HG02943 (cell line): ENCODE measurements at regions not wholly inside any gene's neighbourhood (a gene's known extent, or its start where the extent isn't known, plus 50 kb on each side); places are given as distances from the start of the nearest gene placed in this dataset.

Source experiments
- ATAC-seq: cut with Tn5 transposase; IDR thresholded peaks from one replicate; pipeline ENCODE4 v1.9.1; 2021; ENCODE audit warnings: mild to moderate bottlenecking, low read depth, moderate library complexity; ENCODE audit not compliant: unreplicated experiment

DNA sequence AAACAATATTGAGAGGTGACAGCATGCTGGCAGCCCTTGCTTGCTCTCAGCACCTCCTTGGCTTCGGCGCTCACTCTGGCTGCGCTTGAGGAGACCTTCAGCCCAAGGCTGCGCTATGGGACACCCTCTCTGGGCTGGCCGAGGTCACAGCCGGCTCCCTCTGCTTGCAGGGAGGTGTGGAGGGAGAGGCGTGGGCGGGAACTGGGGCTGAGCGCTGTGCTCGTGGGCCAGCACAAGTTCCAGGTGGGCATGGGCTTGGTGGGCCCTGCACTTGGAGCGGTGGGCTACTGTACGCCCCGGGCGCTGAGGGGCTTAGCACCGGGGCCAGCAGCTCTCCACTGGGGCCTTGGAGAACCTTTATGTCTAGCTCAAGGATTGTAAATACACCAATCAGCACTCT lies 1613.8 kb upstream of the IGFBP7 start:
- no peak for ATAC-seq

DNA sequence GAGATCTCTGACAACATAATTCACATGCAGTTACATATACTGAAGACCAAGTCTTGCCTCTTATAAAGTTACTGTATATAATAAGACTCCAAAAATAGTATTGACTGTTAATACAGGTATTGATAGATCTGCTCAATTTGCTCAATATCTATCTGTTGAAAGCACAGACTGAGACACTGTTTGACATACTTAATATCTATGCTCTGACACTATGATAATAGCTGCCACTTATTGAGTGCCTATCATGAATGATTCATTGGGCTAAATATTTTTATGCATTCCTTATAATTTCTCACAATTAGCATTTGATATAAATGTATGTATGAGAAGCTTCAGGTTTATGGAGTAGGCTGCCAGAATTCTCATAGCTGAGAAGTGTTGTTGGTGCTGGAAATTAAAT lies 1600.9 kb upstream of the IGFBP7 start:
- ATAC-seq: no peak

DNA sequence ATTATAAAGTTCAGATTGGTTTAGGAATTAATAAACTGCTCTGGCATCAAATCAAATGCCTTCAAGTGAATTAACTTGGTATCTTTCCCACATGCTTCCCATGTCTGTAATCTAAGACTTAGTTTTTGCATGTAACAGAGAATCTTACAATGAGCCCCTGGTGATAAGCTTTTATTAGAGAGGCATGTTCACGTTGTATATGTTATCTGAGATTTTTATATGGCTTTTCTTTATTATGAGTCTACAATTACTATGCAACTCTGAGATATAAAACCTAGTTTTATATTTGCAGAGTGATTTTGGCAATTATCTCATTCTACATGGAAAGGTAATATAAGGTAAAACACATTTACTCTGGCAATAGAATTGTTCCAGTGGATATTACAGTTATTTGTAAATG lies 1578.4 kb upstream of the IGFBP7 start:
- no peak for ATAC-seq

DNA sequence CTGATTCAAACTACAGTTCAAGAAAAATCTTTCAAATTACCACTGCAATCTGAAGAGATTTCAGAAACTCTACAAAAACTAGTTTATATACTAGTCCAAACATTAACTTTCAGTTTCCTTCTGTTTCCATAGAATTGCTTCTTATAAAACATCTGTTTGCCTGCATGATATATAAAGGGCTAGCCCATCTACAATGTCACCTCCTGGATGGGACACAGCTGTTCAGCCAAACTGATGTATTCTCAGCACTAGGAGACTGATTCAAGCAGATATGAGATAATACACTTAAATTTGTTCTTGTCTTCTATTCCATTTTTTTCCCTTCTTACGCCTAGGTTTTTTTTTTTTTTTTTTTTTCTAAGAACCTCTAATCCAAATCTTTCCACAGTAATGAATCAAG lies 1569.7 kb upstream of the IGFBP7 start:
- no peak for ATAC-seq

DNA sequence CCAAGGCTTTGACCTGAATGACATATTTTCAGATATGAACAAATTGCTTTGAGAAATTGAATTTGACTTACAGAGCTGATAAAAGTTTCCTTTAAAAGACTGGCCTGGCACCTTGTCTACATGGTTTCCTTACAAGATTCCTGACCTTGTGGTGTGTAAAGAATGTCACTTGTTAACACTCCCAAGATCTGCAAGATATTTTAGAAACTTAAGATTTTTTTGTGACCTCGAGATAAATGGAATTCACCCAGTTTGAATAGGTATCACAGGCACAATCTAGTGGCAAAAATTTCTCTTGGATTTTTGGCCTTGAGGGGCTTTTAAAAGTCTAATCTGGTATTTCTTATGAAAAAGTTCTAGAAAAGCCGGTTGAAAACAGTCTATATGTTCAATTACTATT lies 1568.9 kb upstream of the IGFBP7 start:
- ATAC-seq: no peak

DNA sequence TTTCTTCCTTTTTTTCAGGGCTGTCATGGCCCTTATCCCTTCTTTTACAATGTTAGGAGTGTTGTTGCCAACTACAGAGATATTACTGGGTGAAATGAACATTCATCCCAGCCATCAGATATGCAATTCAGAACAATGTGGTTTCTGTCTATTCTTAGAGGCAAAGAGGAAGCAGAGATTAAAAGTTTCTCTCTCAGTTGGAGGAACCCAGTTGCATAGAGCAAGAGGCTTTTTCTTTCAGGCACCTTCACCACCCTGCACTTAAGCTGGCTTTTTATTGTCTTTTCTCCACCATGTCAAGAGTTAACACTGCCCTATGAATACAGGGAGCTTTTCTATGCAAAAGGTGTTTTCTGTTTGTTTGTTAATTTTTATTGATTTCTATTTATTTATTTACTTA lies 1559.6 kb upstream of the IGFBP7 start:
- ATAC-seq: no peak

DNA sequence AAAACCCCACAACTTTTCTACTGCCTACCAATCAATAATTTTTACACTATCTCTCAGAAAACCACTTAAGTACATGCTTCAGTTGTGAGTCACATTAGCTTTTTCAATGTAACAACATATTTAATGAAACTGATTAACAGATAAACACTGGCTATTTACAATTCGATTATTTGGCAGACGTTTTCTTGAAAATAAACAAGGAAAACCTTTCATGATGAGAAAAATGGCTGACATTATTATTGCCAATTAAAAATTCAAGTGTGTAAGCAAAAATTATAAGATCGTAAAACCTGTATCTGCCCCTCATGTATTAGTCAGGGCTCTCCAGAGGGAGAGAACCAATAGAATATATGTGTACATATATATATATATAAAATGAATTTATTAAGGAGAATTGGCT lies 1555.5 kb upstream of the IGFBP7 start:
- no peak for ATAC-seq

DNA sequence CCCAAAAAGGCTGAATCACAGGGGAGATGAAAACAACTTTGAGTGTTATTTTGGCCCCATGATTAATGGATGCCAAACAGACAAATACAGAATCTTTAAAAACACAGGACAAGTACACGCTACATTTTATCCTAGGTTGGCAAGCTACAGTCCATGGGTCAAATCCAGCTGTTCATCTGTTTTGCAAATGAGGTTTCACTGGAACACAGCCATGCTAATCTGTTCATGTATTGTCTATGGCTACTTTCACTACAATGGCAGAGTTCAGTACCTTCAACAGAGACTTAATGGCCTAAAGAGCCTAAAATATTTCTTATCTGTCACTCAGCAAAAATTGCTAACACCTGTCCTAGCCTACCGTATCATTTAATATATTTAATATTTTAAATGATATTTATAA lies 1548.5 kb upstream of the IGFBP7 start:
- no peak for ATAC-seq

DNA sequence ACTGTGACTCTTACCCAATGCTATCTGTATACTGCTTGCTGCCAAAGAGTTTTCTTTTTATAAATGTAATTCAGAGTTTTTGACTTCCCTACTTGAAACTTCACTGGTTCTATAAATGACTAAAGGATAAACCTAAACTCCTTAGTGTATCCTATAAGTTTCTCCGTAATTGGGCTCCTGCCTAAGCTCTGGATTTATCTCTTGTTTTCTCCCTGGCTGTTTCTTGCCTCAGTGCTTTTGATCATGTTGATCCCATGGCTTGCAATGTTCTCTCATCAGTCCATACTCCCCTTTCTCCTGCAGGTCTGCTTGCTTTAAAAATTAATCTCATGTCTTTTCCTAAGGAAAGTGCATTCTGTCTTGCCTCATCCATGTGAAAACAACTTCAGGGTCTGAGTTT lies 1543.1 kb upstream of the IGFBP7 start:
- ATAC-seq: no peak

DNA sequence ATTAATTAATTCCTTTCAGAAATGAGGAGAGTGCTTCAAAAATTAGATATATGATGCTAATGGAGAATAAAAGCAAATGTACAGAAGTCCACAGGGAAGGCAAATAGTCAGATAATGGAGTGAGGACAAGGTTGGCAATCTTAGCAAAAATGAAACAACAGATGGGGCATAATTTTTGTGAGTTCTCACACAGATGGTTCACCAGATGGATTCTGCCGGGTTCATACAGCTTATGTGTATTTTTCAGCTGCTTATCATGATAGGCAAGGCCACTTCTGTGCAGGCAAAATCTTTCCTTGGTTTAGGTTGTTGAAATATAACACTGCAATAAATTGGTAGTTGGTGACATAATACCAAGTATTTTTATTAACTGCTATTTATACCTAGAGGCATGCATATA lies 1539.0 kb upstream of the IGFBP7 start:
- no peak for ATAC-seq

DNA sequence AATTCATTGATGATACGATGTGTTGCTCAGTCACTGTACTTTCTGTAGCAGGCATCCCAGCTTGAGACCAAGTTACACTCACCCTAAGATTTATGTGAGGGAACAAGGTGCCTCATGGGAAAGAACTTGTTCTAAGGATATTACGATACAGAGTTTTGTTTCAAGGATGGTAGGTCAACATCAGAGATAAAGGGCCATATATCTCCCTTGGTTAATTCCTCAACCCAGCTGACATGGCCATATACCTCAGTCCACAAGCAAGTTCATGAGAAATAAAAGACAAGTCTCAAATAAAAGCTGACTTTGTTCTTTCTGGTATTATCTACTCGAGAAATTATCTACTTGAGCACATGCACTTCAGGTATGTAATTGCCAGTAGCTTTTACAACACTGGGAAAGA lies 1535.9 kb upstream of the IGFBP7 start:
- ATAC-seq: no peak

DNA sequence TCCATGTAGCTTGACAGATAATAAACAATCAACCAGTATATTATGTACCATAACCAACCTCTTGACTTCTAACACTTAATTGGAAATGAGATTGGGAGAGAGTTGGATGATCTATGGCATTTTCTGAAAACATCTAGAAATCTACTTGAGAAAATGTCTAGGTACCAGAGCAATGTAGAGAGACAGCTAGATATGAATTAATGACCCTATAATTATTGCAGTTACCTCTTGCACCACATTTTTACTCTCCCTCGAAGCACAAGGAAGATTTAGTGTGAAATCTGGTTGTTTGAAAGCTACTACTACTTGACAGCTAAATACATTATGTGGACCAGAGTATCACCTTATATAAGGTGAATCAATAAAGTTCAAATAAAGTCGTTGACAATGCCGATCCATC lies 1534.4 kb upstream of the IGFBP7 start:
- no peak for ATAC-seq

DNA sequence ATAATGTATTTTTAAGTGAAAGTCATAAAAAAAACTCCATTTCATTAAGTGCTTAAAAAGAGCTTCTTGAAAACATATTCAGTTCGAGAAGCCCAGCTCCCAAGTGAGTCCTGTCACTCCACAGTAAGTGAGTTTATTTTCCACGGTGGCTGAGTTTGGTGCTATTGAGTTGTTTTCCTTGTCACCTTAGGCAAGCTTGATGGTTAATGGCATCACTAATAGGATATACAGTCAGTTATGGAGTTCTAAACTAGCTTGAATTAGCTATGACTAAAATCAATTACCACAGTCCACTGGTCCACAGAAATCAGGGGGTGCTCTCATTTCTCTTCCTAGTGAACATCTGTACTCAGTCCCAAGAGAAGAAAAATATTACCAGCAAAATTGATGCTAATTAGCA lies 1526.2 kb upstream of the IGFBP7 start:
- ATAC-seq: no peak

DNA sequence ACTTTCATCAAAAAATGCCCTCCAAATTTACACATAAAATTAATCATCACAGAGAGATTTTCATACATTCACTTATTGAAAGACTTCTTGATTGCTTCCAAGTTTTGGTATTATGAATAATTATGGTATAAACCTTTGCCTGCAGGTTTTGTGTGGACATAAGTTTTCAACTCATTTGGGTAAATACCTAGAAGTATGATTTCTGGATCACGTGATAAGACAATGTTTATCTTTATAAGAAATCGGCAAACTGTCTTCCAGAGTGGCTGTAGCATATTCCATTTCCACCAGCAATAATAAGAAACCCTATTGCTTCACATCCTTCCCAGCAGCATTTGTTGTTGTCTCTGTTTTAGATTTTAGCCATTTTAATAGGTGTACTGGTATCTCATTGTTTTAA lies 1507.0 kb upstream of the IGFBP7 start:
- no peak for ATAC-seq

DNA sequence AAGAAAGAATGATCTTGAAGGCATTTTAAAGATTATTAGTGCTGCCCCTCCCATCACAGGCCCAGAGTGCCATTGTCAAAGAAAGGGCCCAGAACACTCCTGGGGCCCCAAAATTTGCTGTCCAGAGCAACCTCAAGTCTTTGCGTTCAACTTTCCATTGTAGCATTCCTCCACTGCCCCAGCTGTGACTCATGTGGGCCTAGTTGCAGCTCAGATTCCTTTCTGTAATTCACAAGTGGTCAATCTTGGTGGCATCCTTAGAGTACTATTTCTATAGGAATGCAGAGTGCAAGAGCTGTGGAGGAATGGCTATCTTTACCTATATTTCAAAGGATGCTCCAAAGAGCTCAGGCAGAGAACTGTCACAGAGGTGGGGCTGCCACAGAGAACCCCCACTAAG lies 1500.8 kb upstream of the IGFBP7 start:
- ATAC-seq: no peak

DNA sequence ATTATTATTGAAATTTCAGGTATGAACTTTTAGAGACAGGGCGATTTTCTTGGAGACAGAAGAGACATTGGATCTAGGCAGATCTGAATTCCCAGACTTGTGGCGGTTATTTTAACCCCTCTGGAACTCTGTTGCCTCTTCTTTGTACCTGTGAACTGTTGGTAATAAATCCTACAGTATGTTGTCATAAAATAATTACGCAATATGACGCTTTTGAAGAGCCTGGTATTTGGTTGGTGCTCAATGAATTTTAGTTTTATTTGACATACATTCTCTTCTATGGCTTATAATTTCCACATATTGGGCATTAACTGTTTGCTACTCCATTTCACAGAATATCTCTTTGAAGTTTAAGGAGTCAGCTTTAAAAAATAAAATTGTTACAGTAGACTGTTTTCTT lies 1496.1 kb upstream of the IGFBP7 start:
- ATAC-seq: no peak

DNA sequence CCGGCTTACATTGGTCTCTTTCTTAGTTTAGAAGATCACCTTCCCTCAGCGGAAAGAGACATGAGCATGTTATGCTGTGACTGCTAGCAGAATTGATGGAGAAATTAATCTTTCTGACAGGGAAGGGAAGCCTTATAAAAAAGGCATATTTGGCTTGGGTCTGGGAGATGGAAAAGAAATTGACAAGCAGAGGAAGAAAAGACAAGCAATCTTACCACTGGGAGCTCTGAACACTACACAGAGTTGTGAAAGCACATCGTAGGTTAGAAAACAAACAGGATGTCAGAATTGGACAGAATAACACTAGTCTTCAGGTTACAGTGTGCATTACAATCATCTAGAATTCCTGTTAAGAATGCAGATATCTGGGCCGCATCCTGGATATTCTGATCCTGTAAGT lies 1493.8 kb upstream of the IGFBP7 start:
- no peak for ATAC-seq

DNA sequence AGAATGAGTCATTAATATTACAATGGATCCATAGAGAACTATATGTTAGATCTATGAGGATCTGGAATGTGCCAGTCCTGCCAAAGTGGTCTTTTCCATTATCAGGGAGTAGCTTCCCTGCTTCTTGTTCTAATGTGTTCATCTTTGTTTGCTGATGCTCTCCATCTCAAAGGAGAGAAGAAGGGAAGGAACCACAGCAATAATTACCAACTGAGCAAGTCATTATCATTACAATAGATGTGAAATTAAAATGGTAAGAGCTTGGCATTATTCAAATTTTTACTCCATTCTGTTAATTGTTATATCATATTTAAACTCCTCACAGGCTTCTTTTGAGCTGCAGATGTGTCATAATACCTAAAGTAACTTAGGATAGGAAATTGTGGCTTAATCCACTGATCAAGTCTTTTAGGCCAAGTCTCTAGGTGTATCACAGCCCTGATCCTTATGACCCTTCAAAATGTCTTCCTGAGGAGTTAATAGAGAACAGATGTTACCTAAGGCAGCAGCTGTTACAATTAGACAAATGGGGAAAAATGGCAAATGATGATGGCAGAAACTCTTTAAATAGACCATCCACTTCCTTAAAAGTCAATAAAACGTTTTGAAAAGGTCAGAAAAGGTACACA lies 1492.7 kb upstream of the IGFBP7 start:
- no peak for ATAC-seq

DNA sequence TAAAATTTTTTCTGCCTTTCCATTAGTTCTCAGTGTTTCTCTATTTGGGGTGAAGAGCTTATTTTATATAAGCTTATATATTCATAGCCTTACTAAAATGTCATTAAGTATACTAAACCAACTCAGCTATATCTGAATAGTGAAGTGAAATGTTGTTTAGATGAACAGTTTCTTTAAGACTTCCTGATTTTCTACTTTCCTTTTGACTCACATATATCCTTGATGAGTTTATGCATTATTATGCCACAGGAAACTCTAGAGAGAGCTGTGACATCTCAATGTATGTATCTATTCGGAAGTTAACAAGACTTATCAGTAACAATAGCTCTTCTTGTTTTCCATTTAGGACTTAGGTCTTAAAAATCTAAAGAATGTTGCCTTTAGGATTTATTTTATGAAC lies 1491.8 kb upstream of the IGFBP7 start:
- ATAC-seq: no peak

DNA sequence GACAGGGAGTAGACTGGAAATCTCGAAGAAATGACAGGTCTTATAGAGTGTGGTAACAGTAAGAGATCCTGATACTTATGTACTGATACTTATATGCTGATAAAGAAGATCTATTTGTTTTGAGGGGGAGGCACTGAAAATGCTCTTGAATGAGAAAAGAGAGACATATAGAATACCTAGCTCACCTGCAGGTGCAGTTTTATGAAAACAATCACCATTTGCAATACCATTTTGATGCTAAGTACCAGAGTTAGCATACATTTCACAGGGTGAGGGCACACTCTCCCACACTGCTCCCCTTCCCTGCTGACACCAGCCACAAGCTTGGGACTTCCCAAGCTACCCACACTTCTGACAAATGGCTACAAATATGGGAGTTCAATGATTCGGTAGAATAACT lies 1490.1 kb upstream of the IGFBP7 start:
- ATAC-seq: no peak

DNA sequence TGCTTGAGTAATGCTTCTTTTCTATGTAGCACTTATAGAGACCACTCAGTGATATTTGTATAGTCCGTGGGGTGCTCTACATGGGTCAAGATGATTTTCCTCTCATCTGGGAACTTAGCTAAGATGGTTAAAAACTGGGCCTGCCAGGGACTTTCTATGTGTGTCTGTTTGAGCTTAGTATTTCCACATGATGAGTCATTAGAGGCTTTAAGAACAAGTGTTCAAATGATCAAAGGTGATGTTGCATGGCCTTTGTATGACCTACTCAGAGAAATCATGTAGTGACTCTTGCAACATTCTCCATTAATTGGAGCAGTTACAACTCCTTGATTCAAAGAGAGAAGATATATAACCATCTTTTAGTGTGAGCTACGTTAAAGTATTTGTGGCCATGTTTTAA lies 1480.5 kb upstream of the IGFBP7 start:
- no peak for ATAC-seq

DNA sequence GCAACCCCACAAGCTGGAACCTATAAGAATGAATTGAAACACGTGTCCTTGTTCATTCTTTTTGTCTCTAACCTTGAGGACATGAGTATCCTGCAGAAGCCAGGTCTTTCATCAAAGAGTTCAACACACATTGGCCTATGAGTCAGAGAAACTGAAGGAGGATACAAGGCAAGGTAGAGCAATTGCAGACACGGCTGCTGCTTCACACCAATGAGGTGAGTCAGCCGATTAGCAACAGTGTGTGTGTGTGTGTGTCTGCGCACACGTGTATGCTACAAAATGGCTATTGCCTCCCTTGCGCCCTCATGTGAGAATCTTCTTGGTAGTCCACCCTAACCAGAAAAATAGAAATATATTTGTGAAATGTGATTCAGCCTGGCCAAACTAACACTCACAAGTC lies 1477.7 kb upstream of the IGFBP7 start:
- no peak for ATAC-seq

DNA sequence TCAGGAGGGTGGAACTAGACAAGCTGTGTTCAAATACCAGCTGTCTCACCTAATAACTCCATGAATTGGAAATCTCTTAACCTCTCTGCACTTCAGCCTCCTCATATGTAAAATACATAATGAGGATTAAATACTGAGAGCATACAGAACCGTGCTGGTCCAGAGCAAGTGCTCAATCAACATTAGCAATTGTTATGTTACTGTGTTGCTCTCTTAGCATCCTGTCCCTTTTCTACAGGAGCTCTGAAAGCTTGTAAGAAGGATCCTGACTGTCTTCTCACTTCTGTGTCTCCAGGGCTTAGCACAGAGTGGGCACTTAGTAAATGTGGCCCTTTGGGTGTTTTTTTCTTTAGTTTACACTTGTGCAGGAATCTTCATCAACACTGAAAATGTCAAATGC lies 1456.1 kb upstream of the IGFBP7 start:
- no peak for ATAC-seq
